NT2/D1 (cell line): ENCODE measurements at regions not wholly inside any gene's neighbourhood (a gene's known extent, or its start where the extent isn't known, plus 50 kb on each side); places are given as distances from the start of the nearest gene placed in this dataset.

Source experiments
- YY1 ChIP-seq: IDR thresholded peaks from 2 replicates; pipeline ENCODE4 v1.6.1; 2011; ENCODE audit not compliant: insufficient read length, insufficient read depth
- ZNF274 ChIP-seq: IDR thresholded peaks from 2 replicates; pipeline ENCODE4 v1.6.1; 2011; ENCODE audit warnings: mild to moderate bottlenecking, low read depth, low read length

GRCh38 chr6:110528101-110528929, 51.9 kb upstream of the SLC22A16 start:
- TF ChIP-seq ZNF274 = no peak
- TF ChIP-seq YY1 = no peak
